Stimulated activated naive CD4-positive, alpha-beta T cell (primary cell): ENCODE measurements at regions not wholly inside any gene's neighbourhood (a gene's known extent, or its start where the extent isn't known, plus 50 kb on each side); places are given as distances from the start of the nearest gene placed in this dataset.
"Not testable (repeated sequence)": the region's sequence is repeated elsewhere in the genome, so short reads cannot be mapped to it uniquely, and the experiment has no call there.

Experiments
- DNase-seq, 6 experiments: peaks; one replicate each; lab custom pipeline; 2025; lab: John Stamatoyannopoulos, UW

- DNase-seq: no peak
Measured at GRCh38 chr1:219352961-219353651, 179.4 kb downstream of the LYPLAL1 start.

- no peak for DNase-seq
Measured at GRCh38 chr1:219350172-219350931, 176.7 kb downstream of the LYPLAL1 start.

- DNase-seq: no peak
Measured at GRCh38 chr1:219347921-219348391, 174.3 kb downstream of the LYPLAL1 start.

- DNase-seq: no peak
Measured at GRCh38 chr1:219347376-219347775, 173.7 kb downstream of the LYPLAL1 start.

- DNase-seq: no peak
Measured at GRCh38 chr1:219345953-219346352, 172.3 kb downstream of the LYPLAL1 start.

- no peak for DNase-seq
Measured at GRCh38 chr1:219342836-219343235, 169.2 kb downstream of the LYPLAL1 start.

- no peak for DNase-seq
Measured at GRCh38 chr1:219340796-219341195, 167.1 kb downstream of the LYPLAL1 start.

- no peak for DNase-seq
Measured at GRCh38 chr1:219339466-219339865, 165.8 kb downstream of the LYPLAL1 start.

- no peak for DNase-seq
Measured at GRCh38 chr1:219337588-219337987, 163.9 kb downstream of the LYPLAL1 start.

- no peak for DNase-seq
Measured at GRCh38 chr1:219333626-219334025, 159.9 kb downstream of the LYPLAL1 start.

- DNase-seq: no peak
Measured at GRCh38 chr1:219331424-219331823, 157.7 kb downstream of the LYPLAL1 start.

- DNase-seq: no peak
Measured at GRCh38 chr1:219330669-219331068, 157.0 kb downstream of the LYPLAL1 start.

- DNase-seq: no peak
Measured at GRCh38 chr1:219330001-219330400, 156.3 kb downstream of the LYPLAL1 start.

- DNase-seq: no peak
Measured at GRCh38 chr1:219329578-219329977, 155.9 kb downstream of the LYPLAL1 start.

- no peak for DNase-seq
Measured at GRCh38 chr1:219326843-219327242, 153.2 kb downstream of the LYPLAL1 start.

GRCh38 chr1:219325368-219325742, 151.7 kb downstream of the LYPLAL1 start:
- DNase-seq: no peak

GRCh38 chr1:219324629-219325367, 151.1 kb downstream of the LYPLAL1 start:
- DNase-seq: no peak

GRCh38 chr1:219324171-219324570, 150.5 kb downstream of the LYPLAL1 start:
- no peak for DNase-seq

GRCh38 chr1:219323426-219323825, 149.7 kb downstream of the LYPLAL1 start:
- no peak for DNase-seq

GRCh38 chr1:219322766-219323165, 149.1 kb downstream of the LYPLAL1 start:
- no peak for DNase-seq

- DNase-seq: not testable (repeated sequence)
Measured at GRCh38 chr1:219320563-219320962, 146.9 kb downstream of the LYPLAL1 start.

- DNase-seq: no peak
Measured at GRCh38 chr1:219318826-219319225, 145.1 kb downstream of the LYPLAL1 start.
